B cell (primary cell): ENCODE measurements at regions not wholly inside any gene's neighbourhood (a gene's known extent, or its start where the extent isn't known, plus 50 kb on each side); places are given as distances from the start of the nearest gene placed in this dataset.

Source experiments
- ATAC-seq: fragments of 200-7000 bp; cut with Tn5 transposase; one replicate; pipeline ENCODE4 v1.10.0; 2021; ENCODE audit warnings: low read depth, mild to moderate bottlenecking, moderate number of reproducible peaks, moderate library complexity
- CTCF ChIA-PET: fragments of 350-600 bp; sonication (Branson Sonifier 250); formaldehyde crosslinking; loops from one replicate; lab custom pipeline; 2021; ENCODE audit warnings: antibody characterized with exemption, inconsistent platforms; lab: Charles Lee
- POLR2A ChIA-PET: fragments of 350-600 bp; sonication (Branson Sonifier 250); formaldehyde crosslinking; loops from one replicate; lab custom pipeline; 2021; ENCODE audit warnings: antibody characterized with exemption; lab: Charles Lee
- DNase-seq: peaks from one replicate; pipeline ENCODE4 v3.0.0; 2013
- H2AFZ ChIP-seq: 2 replicates; pipeline ENCODE4 v1.6.1; 2012; ENCODE audit warnings: mild to moderate bottlenecking, low read depth, low read length; ENCODE audit not compliant: insufficient read depth, poor library complexity, severe bottlenecking
- H3K27ac ChIP-seq, 2 donors: 1 replicate in 1 of 2; 2 replicates in 1 of 2; pipeline ENCODE4 v1.5.1; 2012 to 2013; ENCODE audit warnings: low read length in 2 of 2, mild to moderate bottlenecking in 2 of 2, moderate library complexity in 1 of 2
- H3K27me3 ChIP-seq, 4 experiments: fragments of 200-600 bp in 1 of 4; sonication (generic) in 1 of 4; replicated peaks in 1 of 4; 1 replicate in 2 of 4; 2 replicates in 2 of 4; pipeline versions ENCODE4 v1.6.1 to v1.7.0; 2013 to 2016; ENCODE audit warnings: low read length in 3 of 4, mild to moderate bottlenecking in 2 of 4, mixed read lengths in 1 of 4, moderate library complexity in 1 of 4; ENCODE audit not compliant: insufficient read depth in 4 of 4, control insufficient read depth in 3 of 4; ENCODE audit errors: control extremely low read depth in 1 of 4
- H3K36me3 ChIP-seq, 2 experiments: replicated peaks in 1 of 2; 1 replicate in 1 of 2; 2 replicates in 1 of 2; pipeline versions ENCODE4 v1.6.1 to v1.7.1; 2013; ENCODE audit warnings: low read length in 1 of 2; ENCODE audit not compliant: insufficient read depth in 2 of 2, control insufficient read depth in 1 of 2; ENCODE audit errors: control extremely low read depth in 1 of 2, extremely low read depth in 1 of 2
- H3K4me1 ChIP-seq, 2 donors: fragments of 200-600 bp in 1 of 2; sonication (generic) in 1 of 2; 1 replicate in 1 of 2; 2 replicates in 1 of 2; pipeline versions ENCODE4 v1.5.1 to v1.6.1; 2013 to 2017; ENCODE audit warnings: low read length in 2 of 2; ENCODE audit not compliant: control insufficient read depth in 2 of 2, insufficient read depth in 2 of 2
- H3K4me2 ChIP-seq: replicated peaks from 2 replicates; pipeline ENCODE3; 2012; ENCODE audit warnings: mild to moderate bottlenecking, low read depth, low read length; ENCODE audit not compliant: poor library complexity, severe bottlenecking
- H3K4me3 ChIP-seq, 5 experiments: fragments of 200-600 bp in 1 of 5; sonication (generic) in 1 of 5; 1 replicate in 3 of 5; 2 replicates in 2 of 5; pipeline versions ENCODE4 v1.5.1 to v1.7.0; 2011 to 2016; ENCODE audit warnings: low read length in 4 of 5, mild to moderate bottlenecking in 4 of 5, low read depth in 2 of 5, control low read depth in 1 of 5, moderate library complexity in 1 of 5; ENCODE audit not compliant: insufficient read depth in 1 of 5; ENCODE audit errors: control extremely low read depth in 1 of 5, extremely low read depth in 1 of 5
- H3K79me2 ChIP-seq: fragments of 200-600 bp; sonication (generic); one replicate; pipeline ENCODE4 v1.6.0; 2016; ENCODE audit warnings: low read length; ENCODE audit not compliant: control insufficient read depth, insufficient read depth
- H3K9ac ChIP-seq: fragments of 200-600 bp; sonication (generic); 2 replicates; pipeline ENCODE4 v1.6.1; 2017; ENCODE audit warnings: mild to moderate bottlenecking, low read length, moderate library complexity
- H3K9me3 ChIP-seq, 3 donors: one replicate each; pipeline versions ENCODE4 v1.6.1 to v1.7.1; 2013; ENCODE audit warnings: low read length in 2 of 3; ENCODE audit not compliant: control insufficient read depth in 2 of 3, insufficient read depth in 1 of 3; ENCODE audit errors: control extremely low read depth in 1 of 3
- H4K20me1 ChIP-seq: 2 replicates; pipeline ENCODE4 v1.6.0; 2012; ENCODE audit warnings: mild to moderate bottlenecking, low read length; ENCODE audit not compliant: insufficient read depth, control insufficient read depth, poor library complexity, severe bottlenecking
- H3K27ac Mint-ChIP-seq: one replicate; pipeline ENCODE4 v1.8.0; 2021; ENCODE audit warnings: mixed read lengths
- H3K27me3 Mint-ChIP-seq: one replicate; pipeline ENCODE4 v1.8.0; 2021; ENCODE audit warnings: mixed read lengths
- H3K4me1 Mint-ChIP-seq: one replicate; pipeline ENCODE4 v1.8.0; 2021; ENCODE audit warnings: mixed read lengths
- H3K4me3 Mint-ChIP-seq: one replicate; pipeline ENCODE4 v1.8.0; 2021; ENCODE audit warnings: mixed read lengths
- H3K9me3 Mint-ChIP-seq: one replicate; pipeline ENCODE4 v1.8.0; 2022; ENCODE audit warnings: mixed read lengths; ENCODE audit not compliant: insufficient read depth
- CTCF ChIP-seq: fragments of 200-600 bp; IDR thresholded peaks from one replicate; pipeline ENCODE4 v1.8.0; 2022; ENCODE audit warnings: antibody characterized with exemption, mild to moderate bottlenecking
- EZH2 ChIP-seq: IDR thresholded peaks from 2 replicates; pipeline ENCODE4 v1.6.1; 2012; ENCODE audit warnings: borderline replicate concordance, low read depth, mild to moderate bottlenecking, moderate library complexity, low read length; ENCODE audit not compliant: insufficient read depth, poor library complexity, severe bottlenecking
- WGBS: methylation state at CpG from one replicate; pipeline ENCODE4 v1.1.5; 2013; ENCODE audit warnings: missing lambda C conversion rate; ENCODE audit not compliant: insufficient coverage; 5-methylcytosine and 5-hydroxymethylcytosine counted together
- intact Hi-C: fragments of 100-400 bp; cut with micrococcal nuclease; formaldehyde crosslinking; loops from one replicate; pipeline ENCODE4 v1.10.0; 2022

- Mint-ChIP-seq H3K27ac (no peak overlapping the region), H3K4me3 (no peak overlapping the region), H3K4me1 (no peaks in the 10 kb centered on the region), H3K27me3 (no peaks in the 10 kb centered on the region), H3K9me3 (no peaks in the 10 kb centered on the region)
- ATAC-seq (no peak), DNase-seq (no peak)
- POLR2A ChIA-PET, result no interaction called here
- no peaks in the 10 kb centered on the region for H3K27me3 ChIP-seq
- no peak overlapping the region for H3K9ac ChIP-seq
- H3K4me2 ChIP-seq, result no peak overlapping the region
- CTCF ChIA-PET, result no interaction called here
- H3K4me3 ChIP-seq, result no peak overlapping the region
- no peaks in the 10 kb centered on the region for H3K79me2 ChIP-seq
- no peak overlapping the region for H3K27ac ChIP-seq
- intact Hi-C loops, result no loop called here
- 73% methylated on average over 9 of the region's 11 CpGs for WGBS
- H2AFZ ChIP-seq, result no peak overlapping the region
- TF ChIP-seq EZH2 (no peak), CTCF (no peak)
- H3K36me3 ChIP-seq, result no peaks in the 10 kb centered on the region
- H3K9me3 ChIP-seq, result peaks cover 0 to 4% (median 0%) of the 10 kb centered on the region in 3 donors
- H4K20me1 ChIP-seq, result no peaks in the 10 kb centered on the region
- peaks cover 0 to 3% of the 10 kb centered on the region in 2 donors for H3K4me1 ChIP-seq
Measured at GRCh38 chr20:60113024-60113724, 155.0 kb downstream of the CDH26 start.

GRCh38 chr20:60113771-60114170 is 155.5 kb downstream of the CDH26 start:
- Histone ChIP-seq H3K27ac (no peak overlapping the region), H3K4me2 (no peak overlapping the region), H2AFZ (no peak overlapping the region), H3K9me3 (peaks cover 0 to 4% (median 0%) of the 10 kb centered on the region in 3 donors), H3K27me3 (no peaks in the 10 kb centered on the region), H3K4me3 (no peak overlapping the region), H3K9ac (no peak overlapping the region), H3K79me2 (no peaks in the 10 kb centered on the region), H4K20me1 (no peaks in the 10 kb centered on the region), H3K4me1 (peaks cover 0 to 3% of the 10 kb centered on the region in 2 donors), H3K36me3 (no peaks in the 10 kb centered on the region)
- ChIA-PET CTCF (no interaction called here), POLR2A (no interaction called here)
- Mint-ChIP-seq H3K4me3 (no peak overlapping the region), H3K27ac (no peak overlapping the region), H3K4me1 (no peaks in the 10 kb centered on the region), H3K9me3 (no peaks in the 10 kb centered on the region), H3K27me3 (no peaks in the 10 kb centered on the region)
- 92% methylated on average over 4 of the region's 6 CpGs for WGBS
- ATAC-seq (no peak), DNase-seq (no peak)
- no peak for TF ChIP-seq CTCF
- TF ChIP-seq EZH2, result no peak
- intact Hi-C loops, result no loop called here
